ENCODE measurements at regions not wholly inside any gene's neighbourhood (a gene's known extent, or its start where the extent isn't known, plus 50 kb on each side); places are given as distances from the start of the nearest gene placed in this dataset.

DNA sequence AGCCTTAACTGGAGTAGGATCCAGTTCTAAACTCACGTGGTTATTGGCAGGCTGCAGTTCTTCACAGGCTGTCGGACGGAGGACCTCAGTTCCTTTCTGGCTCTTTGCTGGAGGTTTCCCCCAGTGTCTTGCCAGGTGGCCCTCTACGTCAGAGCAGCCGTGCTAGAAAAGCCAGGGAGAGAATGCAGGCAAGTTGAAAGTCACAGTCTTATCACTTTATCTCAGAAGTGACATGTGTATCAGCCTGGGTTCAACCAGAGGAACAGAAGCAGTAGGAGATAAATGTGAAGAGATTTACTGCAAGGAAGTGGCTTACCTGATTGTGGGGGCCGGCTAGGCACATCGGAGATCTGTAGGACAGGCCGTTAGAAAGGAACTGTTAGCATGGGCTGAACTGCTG is 125.3 kb upstream of the BNIP2 start:
- no peak for TF ChIP-seq POLR2A (IDR thresholded peaks at IDR 0.05)
- TF ChIP-seq, protein P1, sequence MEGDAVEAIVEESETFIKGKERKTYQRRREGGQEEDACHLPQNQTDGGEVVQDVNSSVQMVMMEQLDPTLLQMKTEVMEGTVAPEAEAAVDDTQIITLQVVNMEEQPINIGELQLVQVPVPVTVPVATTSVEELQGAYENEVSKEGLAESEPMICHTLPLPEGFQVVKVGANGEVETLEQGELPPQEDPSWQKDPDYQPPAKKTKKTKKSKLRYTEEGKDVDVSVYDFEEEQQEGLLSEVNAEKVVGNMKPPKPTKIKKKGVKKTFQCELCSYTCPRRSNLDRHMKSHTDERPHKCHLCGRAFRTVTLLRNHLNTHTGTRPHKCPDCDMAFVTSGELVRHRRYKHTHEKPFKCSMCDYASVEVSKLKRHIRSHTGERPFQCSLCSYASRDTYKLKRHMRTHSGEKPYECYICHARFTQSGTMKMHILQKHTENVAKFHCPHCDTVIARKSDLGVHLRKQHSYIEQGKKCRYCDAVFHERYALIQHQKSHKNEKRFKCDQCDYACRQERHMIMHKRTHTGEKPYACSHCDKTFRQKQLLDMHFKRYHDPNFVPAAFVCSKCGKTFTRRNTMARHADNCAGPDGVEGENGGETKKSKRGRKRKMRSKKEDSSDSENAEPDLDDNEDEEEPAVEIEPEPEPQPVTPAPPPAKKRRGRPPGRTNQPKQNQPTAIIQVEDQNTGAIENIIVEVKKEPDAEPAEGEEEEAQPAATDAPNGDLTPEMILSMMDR (IDR thresholded peaks at IDR 0.05), result no peak

Data from adrenal gland (tissue), 5 donors.